Endothelial cell of umbilical vein (primary cell): ENCODE measurements at regions not wholly inside any gene's neighbourhood (a gene's known extent, or its start where the extent isn't known, plus 50 kb on each side); places are given as distances from the start of the nearest gene placed in this dataset.

Source experiments
- BruUV-seq: library from RNA; stranded (reverse); fragments of 400-500 nt; replicated peaks from 2 replicates; lab custom pipeline; 2021; lab: Mats Ljungman, UMichigan
- CTCF ChIA-PET: fragments of 300-600, 350-600 bp; sonication (Branson Sonifier 250); formaldehyde crosslinking; loops from one replicate; lab custom pipeline; 2021; ENCODE audit warnings: antibody characterized with exemption, inconsistent platforms; lab: Charles Lee
- POLR2A ChIA-PET: fragments of 300-600, 350-600 bp; sonication (Branson Sonifier 250); formaldehyde crosslinking; loops from one replicate; lab custom pipeline; 2021; ENCODE audit warnings: antibody characterized with exemption, inconsistent platforms; lab: Charles Lee
- DNase-seq: peaks from one replicate; pipeline ENCODE4 v3.0.0-alpha.2; 2011; ENCODE audit warnings: low read depth, low spot score
- FAIRE-seq: peaks from 2 replicates; lab custom pipeline; 2011; peaks lifted over from hg19 to GRCh38; lab: Jason Lieb, UNC
- H2AFZ ChIP-seq: 2 replicates; pipeline ENCODE4 v1.6.0; 2012; ENCODE audit warnings: low read depth, low read length, control low read depth, inconsistent platforms
- H3K27ac ChIP-seq: 2 replicates; pipeline ENCODE4 v1.5.1; 2011; ENCODE audit warnings: low read depth, mild to moderate bottlenecking, control low read depth, low read length, moderate library complexity; ENCODE audit not compliant: insufficient read depth
- H3K27me3 ChIP-seq, 2 experiments: 2 replicates each; pipeline versions ENCODE4 v1.6.0 to v1.6.1; 2011; ENCODE audit warnings: low read length in 2 of 2, mixed read lengths in 1 of 2; ENCODE audit not compliant: control insufficient read depth in 2 of 2, insufficient read depth in 2 of 2
- H3K36me3 ChIP-seq, 2 experiments: 2 replicates in 1 of 2; 3 replicates in 1 of 2; pipeline ENCODE4 v1.5.1; 2011; ENCODE audit warnings: low read length in 2 of 2, mild to moderate bottlenecking in 1 of 2, moderate library complexity in 1 of 2; ENCODE audit not compliant: control insufficient read depth in 2 of 2, insufficient read depth in 2 of 2; ENCODE audit errors: extremely low read depth in 1 of 2
- H3K4me1 ChIP-seq: 3 replicates; pipeline ENCODE4 v1.5.1; 2011; ENCODE audit warnings: mild to moderate bottlenecking, low read length; ENCODE audit not compliant: control insufficient read depth, insufficient read depth; ENCODE audit errors: extremely low read depth
- H3K4me2 ChIP-seq: 2 replicates; pipeline ENCODE4 v1.6.1; 2011; ENCODE audit warnings: low read length, control low read depth, mixed read lengths; ENCODE audit not compliant: insufficient read depth
- H3K4me3 ChIP-seq, 3 experiments: fragments of 200-600 bp in 1 of 3; sonication (generic), shearing (Covaris generic) in 1 of 3; replicated peaks in 1 of 3; 2 replicates each; pipeline ENCODE4 v1.5.1; 2011 to 2016; ENCODE audit warnings: control low read depth in 3 of 3, low read length in 3 of 3, mild to moderate bottlenecking in 2 of 3, inconsistent platforms in 1 of 3, low read depth in 1 of 3, moderate library complexity in 1 of 3; ENCODE audit not compliant: insufficient read depth in 1 of 3
- H3K79me2 ChIP-seq: 2 replicates; pipeline ENCODE4 v1.6.0; 2012; ENCODE audit warnings: low read length, inconsistent platforms; ENCODE audit not compliant: control insufficient read depth, insufficient read depth
- H3K9ac ChIP-seq: replicated peaks from 2 replicates; pipeline ENCODE3; 2011; ENCODE audit warnings: low read length, control low read depth; ENCODE audit not compliant: insufficient read depth; ENCODE audit errors: extremely low read depth
- H3K9me1 ChIP-seq: replicated peaks from 3 replicates; pipeline ENCODE4 v1.6.0; 2011; ENCODE audit warnings: mild to moderate bottlenecking, low read length; ENCODE audit not compliant: control insufficient read depth, insufficient read depth; ENCODE audit errors: extremely low read depth
- H3K9me3 ChIP-seq: replicated peaks from 2 replicates; pipeline ENCODE4 v1.5.1; 2012; ENCODE audit warnings: low read length, inconsistent platforms; ENCODE audit not compliant: control insufficient read depth, insufficient read depth
- H4K20me1 ChIP-seq: replicated peaks from 2 replicates; pipeline ENCODE3; 2011; ENCODE audit warnings: mild to moderate bottlenecking, low read length; ENCODE audit not compliant: control insufficient read depth, insufficient read depth; ENCODE audit errors: extremely low read depth
- EZH2 ChIP-seq: IDR thresholded peaks from 2 replicates; pipeline ENCODE4 v1.6.1; 2012; ENCODE audit warnings: borderline replicate concordance, low read depth, mild to moderate bottlenecking, moderate library complexity, low read length, inconsistent platforms; ENCODE audit not compliant: severe bottlenecking
- FOS ChIP-seq: IDR thresholded peaks from 2 replicates; pipeline ENCODE4 v1.6.1; 2011; ENCODE audit warnings: mild to moderate bottlenecking, low read length, moderate library complexity, borderline replicate concordance; ENCODE audit not compliant: insufficient read depth
- GATA2 ChIP-seq: IDR thresholded peaks from 2 replicates; pipeline ENCODE4 v1.7.0; 2011; ENCODE audit warnings: low read depth, mild to moderate bottlenecking, moderate library complexity, mixed read lengths, low read length; ENCODE audit not compliant: insufficient read length, insufficient read depth
- JUN ChIP-seq: IDR thresholded peaks from 2 replicates; pipeline ENCODE4 v1.6.1; 2011; ENCODE audit warnings: borderline replicate concordance, low read depth; ENCODE audit not compliant: insufficient read length, insufficient read depth
- MYC ChIP-seq: IDR thresholded peaks from one replicate; pipeline ENCODE4 v1.6.1; 2011; ENCODE audit warnings: mild to moderate bottlenecking, low read depth, low read length
- POLR2A ChIP-seq: IDR thresholded peaks from 2 replicates; pipeline ENCODE4 v1.6.1; 2012; ENCODE audit warnings: low read depth, mild to moderate bottlenecking, control low read depth, low read length
- dilution Hi-C: fragments of 300-500 bp; cut with MboI; formaldehyde crosslinking; loops from one replicate; pipeline ENCODE4 v1.15.0; 2019; ENCODE audit warnings: low sequenced_read_pairs; ENCODE audit not compliant: extremely low pct_ligation_motif_present
- intact Hi-C: fragments of 100-400 bp; cut with micrococcal nuclease; formaldehyde crosslinking; loops from one replicate; pipeline ENCODE4 v1.10.0; 2022
- TF ChIP-seq, protein P1 (sequence below), 2 donors: IDR thresholded peaks; 1 replicate in 1 of 2; 2 replicates in 1 of 2; pipeline ENCODE4 v1.5.1; 2011; ENCODE audit warnings: low read length in 2 of 2, mild to moderate bottlenecking in 2 of 2, moderate library complexity in 2 of 2, control low read depth in 1 of 2, inconsistent platforms in 1 of 2, low read depth in 1 of 2; ENCODE audit not compliant: insufficient read depth in 1 of 2; ENCODE audit errors: extremely low read depth in 1 of 2

DNA sequence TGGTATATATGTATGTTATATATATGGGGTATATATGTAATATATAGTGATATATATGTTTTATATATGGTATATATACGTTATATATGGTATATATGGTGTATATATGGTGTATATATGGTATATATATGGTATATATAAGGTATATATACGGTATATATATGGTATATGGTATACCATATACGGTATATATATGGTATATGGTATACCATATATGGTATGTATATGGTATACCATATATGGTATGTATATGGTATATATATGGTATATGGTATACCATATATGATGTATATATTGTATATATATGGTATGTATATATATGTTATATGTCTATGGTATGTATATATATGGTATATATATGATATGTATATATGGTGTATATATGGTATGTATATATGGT lies 447.7 kb upstream of the USP24 start:
- no peak for DNase-seq
- no peaks in the 10 kb centered on the region for H3K9me1 ChIP-seq
- BruUV-seq: no TSS peak
- H3K4me3 ChIP-seq: no peak overlapping the region
- no peak overlapping the region for H3K27ac ChIP-seq
- no peaks in the 10 kb centered on the region for H4K20me1 ChIP-seq
- no peak for TF ChIP-seq EZH2
- POLR2A ChIA-PET: no interaction called here
- H3K79me2 ChIP-seq: no peaks in the 10 kb centered on the region
- no peak overlapping the region for H2AFZ ChIP-seq
- no peak for FAIRE-seq
- intact Hi-C loops (no loop called here), dilution Hi-C loops (no loop called here)
- no peaks in the 10 kb centered on the region for H3K27me3 ChIP-seq
- no peaks in the 10 kb centered on the region for H3K9me3 ChIP-seq
- no peak overlapping the region for H3K9ac ChIP-seq
- no peaks in the 10 kb centered on the region for H3K36me3 ChIP-seq
- CTCF ChIA-PET: no interaction called here
- H3K4me1 ChIP-seq: no peaks in the 10 kb centered on the region
- H3K4me2 ChIP-seq: no peak overlapping the region

DNA sequence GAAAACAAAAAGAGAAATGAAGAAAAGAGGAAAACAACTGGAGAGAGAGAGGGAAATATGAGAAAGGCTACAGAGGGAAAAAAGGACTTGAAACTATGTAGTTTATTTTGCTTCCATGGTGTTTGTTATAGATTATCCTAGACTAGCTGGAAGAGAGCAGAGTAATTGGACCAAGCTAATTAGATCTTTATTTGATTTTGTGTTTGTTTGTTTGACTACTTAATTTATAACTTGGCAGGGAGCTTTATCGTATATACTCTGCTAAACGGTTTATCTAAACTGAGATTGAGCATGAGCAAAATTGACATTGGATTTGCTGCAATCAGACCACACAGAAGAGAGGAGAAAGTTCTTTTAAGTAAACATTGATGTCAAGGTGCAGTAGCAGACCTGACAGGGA lies 443.8 kb upstream of the USP24 start:
- Histone ChIP-seq H2AFZ (no peak overlapping the region), H3K9me1 (no peaks in the 10 kb centered on the region), H4K20me1 (no peaks in the 10 kb centered on the region), H3K9ac (no peak overlapping the region), H3K27me3 (no peaks in the 10 kb centered on the region), H3K4me2 (no peak overlapping the region), H3K36me3 (no peaks in the 10 kb centered on the region), H3K27ac (no peak overlapping the region), H3K4me1 (no peaks in the 10 kb centered on the region), H3K79me2 (no peaks in the 10 kb centered on the region), H3K4me3 (no peak overlapping the region), H3K9me3 (no peaks in the 10 kb centered on the region)
- POLR2A ChIA-PET: no interaction called here
- TF ChIP-seq JUN: no peak
- TF ChIP-seq MYC: no peak
- TF ChIP-seq, protein P1, sequence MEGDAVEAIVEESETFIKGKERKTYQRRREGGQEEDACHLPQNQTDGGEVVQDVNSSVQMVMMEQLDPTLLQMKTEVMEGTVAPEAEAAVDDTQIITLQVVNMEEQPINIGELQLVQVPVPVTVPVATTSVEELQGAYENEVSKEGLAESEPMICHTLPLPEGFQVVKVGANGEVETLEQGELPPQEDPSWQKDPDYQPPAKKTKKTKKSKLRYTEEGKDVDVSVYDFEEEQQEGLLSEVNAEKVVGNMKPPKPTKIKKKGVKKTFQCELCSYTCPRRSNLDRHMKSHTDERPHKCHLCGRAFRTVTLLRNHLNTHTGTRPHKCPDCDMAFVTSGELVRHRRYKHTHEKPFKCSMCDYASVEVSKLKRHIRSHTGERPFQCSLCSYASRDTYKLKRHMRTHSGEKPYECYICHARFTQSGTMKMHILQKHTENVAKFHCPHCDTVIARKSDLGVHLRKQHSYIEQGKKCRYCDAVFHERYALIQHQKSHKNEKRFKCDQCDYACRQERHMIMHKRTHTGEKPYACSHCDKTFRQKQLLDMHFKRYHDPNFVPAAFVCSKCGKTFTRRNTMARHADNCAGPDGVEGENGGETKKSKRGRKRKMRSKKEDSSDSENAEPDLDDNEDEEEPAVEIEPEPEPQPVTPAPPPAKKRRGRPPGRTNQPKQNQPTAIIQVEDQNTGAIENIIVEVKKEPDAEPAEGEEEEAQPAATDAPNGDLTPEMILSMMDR (IDR thresholded peaks at IDR 0.05; ENCODE audit: extremely low read depth in 1 of 2, insufficient read depth in 1 of 2, low read depth in 1 of 2, low read length in 2 of 2): no peak
- no peak for TF ChIP-seq POLR2A
- no peak for TF ChIP-seq GATA2
- no peak for TF ChIP-seq FOS
- CTCF ChIA-PET: no interaction called here
- DNase-seq (no peak), FAIRE-seq (no peak)
- no TSS peak for BruUV-seq
- dilution Hi-C loops: no loop called here
- intact Hi-C loops: no loop called here
